ENCODE measurements at regions not wholly inside any gene's neighbourhood (a gene's known extent, or its start where the extent isn't known, plus 50 kb on each side); places are given as distances from the start of the nearest gene placed in this dataset.

GRCh38 chr11:36807871-36808270, 209.8 kb upstream of the RAG2 start:
- TF ChIP-seq CTCF (IDR thresholded peaks at IDR 0.05) (no peak), POLR2A (IDR thresholded peaks at IDR 0.05) (no peak), EP300 (IDR thresholded peaks at IDR 0.05) (no peak)

Measured in ovary (tissue), 3 donors.